AG09309 (cell line): ENCODE measurements at regions not wholly inside any gene's neighbourhood (a gene's known extent, or its start where the extent isn't known, plus 50 kb on each side); places are given as distances from the start of the nearest gene placed in this dataset.

Experiments used
- DNase-seq: peaks from one replicate; pipeline ENCODE4 v3.0.0-alpha.2; 2010; ENCODE audit warnings: low read depth
- H3K4me3 ChIP-seq: 2 replicates; pipeline ENCODE4 v1.5.1; 2011; ENCODE audit warnings: mild to moderate bottlenecking, low read depth, low read length, moderate library complexity; ENCODE audit not compliant: control insufficient read depth
- CTCF ChIP-seq: IDR thresholded peaks from 2 replicates; pipeline ENCODE4 v1.5.1; 2011; ENCODE audit warnings: mild to moderate bottlenecking, low read depth, low read length, inconsistent platforms; ENCODE audit not compliant: insufficient read depth, control insufficient read depth; ENCODE audit errors: missing control alignments

GRCh38 chr11:69369945-69370344, 76.0 kb downstream of the MYEOV start:
- TF ChIP-seq CTCF = no peak
- H3K4me3 ChIP-seq = no peak overlapping the region
- DNase-seq = no peak

GRCh38 chr11:69370984-69371709, 77.2 kb downstream of the MYEOV start:
- DNase-seq = no peak
- no peak overlapping the region for H3K4me3 ChIP-seq
- no peak for TF ChIP-seq CTCF

- no peak for TF ChIP-seq CTCF
- H3K4me3 ChIP-seq = no peak overlapping the region
- DNase-seq = no peak
These were observed 78.0 kb downstream of the MYEOV start for GRCh38 chr11:69371731-69372588.

- DNase-seq = no peak
- no peak overlapping the region for H3K4me3 ChIP-seq
- no peak for TF ChIP-seq CTCF
These were observed 78.8 kb downstream of the MYEOV start for GRCh38 chr11:69372589-69373250.

GRCh38 chr11:69373251-69373635, 79.3 kb downstream of the MYEOV start:
- no peak for TF ChIP-seq CTCF
- no peak overlapping the region for H3K4me3 ChIP-seq
- no peak for DNase-seq

GRCh38 chr11:69374110-69374945, 80.4 kb downstream of the MYEOV start:
- TF ChIP-seq CTCF = no peak
- no peak for DNase-seq
- no peak overlapping the region for H3K4me3 ChIP-seq
